Small intestine (tissue), 7 donors: ENCODE measurements at regions not wholly inside any gene's neighbourhood (a gene's known extent, or its start where the extent isn't known, plus 50 kb on each side); places are given as distances from the start of the nearest gene placed in this dataset.
"Not testable (repeated sequence)": the region's sequence is repeated elsewhere in the genome, so short reads cannot be mapped to it uniquely, and the experiment has no call there.

Experiments used
- DNase-seq, 2 donors: peaks; one replicate each; pipeline versions ENCODE4 v3.0.0 to v3.0.0-alpha.2; 2013
- FAIRE-seq: peaks from 2 replicates; lab custom pipeline; 2012; peaks lifted over from hg19 to GRCh38; lab: Jason Lieb, UNC
- H3K27ac ChIP-seq, 3 donors: one replicate each; pipeline ENCODE4 v1.5.1; 2013; ENCODE audit warnings: low read length in 2 of 3, mild to moderate bottlenecking in 2 of 3, control low read depth in 1 of 3, inconsistent platforms in 1 of 3, low read depth in 1 of 3, moderate library complexity in 1 of 3
- H3K27me3 ChIP-seq, 3 donors: one replicate each; pipeline ENCODE4 v1.6.1; 2013; ENCODE audit warnings: low read length in 3 of 3, inconsistent platforms in 1 of 3; ENCODE audit not compliant: control insufficient read depth in 3 of 3, insufficient read depth in 3 of 3
- H3K36me3 ChIP-seq, 3 donors: one replicate each; pipeline ENCODE4 v1.6.1; 2013; ENCODE audit warnings: low read length in 3 of 3, inconsistent platforms in 1 of 3, low read depth in 1 of 3, mild to moderate bottlenecking in 1 of 3, moderate library complexity in 1 of 3; ENCODE audit not compliant: control insufficient read depth in 3 of 3, insufficient read depth in 2 of 3
- H3K4me1 ChIP-seq, 3 donors: one replicate each; pipeline ENCODE4 v1.6.1; 2013; ENCODE audit warnings: low read length in 2 of 3, inconsistent platforms in 1 of 3, low read depth in 1 of 3, mild to moderate bottlenecking in 1 of 3, moderate library complexity in 1 of 3; ENCODE audit not compliant: control insufficient read depth in 3 of 3, insufficient read depth in 2 of 3
- H3K4me3 ChIP-seq, 3 donors: one replicate each; pipeline ENCODE4 v1.5.1; 2013; ENCODE audit warnings: low read length in 3 of 3, control low read depth in 1 of 3, inconsistent platforms in 1 of 3, low read depth in 1 of 3, mild to moderate bottlenecking in 1 of 3, moderate library complexity in 1 of 3
- H3K9me3 ChIP-seq, 2 donors: one replicate each; pipeline ENCODE4 v1.6.1; 2013; ENCODE audit warnings: low read depth in 1 of 2, low read length in 1 of 2; ENCODE audit not compliant: control insufficient read depth in 2 of 2, insufficient read depth in 1 of 2
- WGBS, 3 donors: extraction: QIAGEN DNeasy Blood & Tissue Kit; methylation state at CpG; one replicate each; pipeline ENCODE4 v1.1.7; 2013; 5-methylcytosine and 5-hydroxymethylcytosine counted together
- donor health status: healthy with polysubstance abuse.
- donor health status: control.
- donor health status: control.
- donor health status: Bipolar disorder and iron deficiency.
- donor health status: healthy.

DNA sequence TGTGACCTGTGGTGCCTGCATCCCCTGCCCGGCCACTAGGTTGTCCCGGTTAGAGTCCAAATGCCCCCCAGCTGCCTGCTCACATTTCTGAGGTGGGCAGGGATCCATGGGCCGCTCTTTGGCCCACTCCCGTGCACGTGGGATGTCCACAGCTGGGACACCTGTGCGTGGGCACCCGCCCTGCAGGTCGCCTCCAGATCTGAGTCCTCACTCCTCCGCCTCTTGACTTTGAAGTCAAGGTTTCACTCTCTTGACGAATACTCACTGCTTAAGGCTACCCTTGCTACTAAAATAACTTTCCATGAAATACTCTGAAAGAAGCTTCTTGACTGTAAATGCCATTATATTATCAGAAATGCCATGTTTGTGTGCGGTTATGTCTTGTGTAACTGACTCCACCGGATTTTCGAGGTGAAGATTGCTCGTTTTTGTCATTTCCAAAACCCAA lies 358.2 kb downstream of the BCL2L11 start:
- 69 to 76% (median 70%) methylated on average over 11 to 14 of the region's 14 CpGs for WGBS, 3 donors
- H3K27me3 ChIP-seq, H3K4me1 ChIP-seq, DNase-seq, FAIRE-seq, H3K36me3 ChIP-seq, H3K4me3 ChIP-seq, H3K9me3 ChIP-seq: not testable (repeated sequence)
- peak overlapping the region in 1 of 3 donors; percentile 44 for H3K27ac ChIP-seq

DNA sequence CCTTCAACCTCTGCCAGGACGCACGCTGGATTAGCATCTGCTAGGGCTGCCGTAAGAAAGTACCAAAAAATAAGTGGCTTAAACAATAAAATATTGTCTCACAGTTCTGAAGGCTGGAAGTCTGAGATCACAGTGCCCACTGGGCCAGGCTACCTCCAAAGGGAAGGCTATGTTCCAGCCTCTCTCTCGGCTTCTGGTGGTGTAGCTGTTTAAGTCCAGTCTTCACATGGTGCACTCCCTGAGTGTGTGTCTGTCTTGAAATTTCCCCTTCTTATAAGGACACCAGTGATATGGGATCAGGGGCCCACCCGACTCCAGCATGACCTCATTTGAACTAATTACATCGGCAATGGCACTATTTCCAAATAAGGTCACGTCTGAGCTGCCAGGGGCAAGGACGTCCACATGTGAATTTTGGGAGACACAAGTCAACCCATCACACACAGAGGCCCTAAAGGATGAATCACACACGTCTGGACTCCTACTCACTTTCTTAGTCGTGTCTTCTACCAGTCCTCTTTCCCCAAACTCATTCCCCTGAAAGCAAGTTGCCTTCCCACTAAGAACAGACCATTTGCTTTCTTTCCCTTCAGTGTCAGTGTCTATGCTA lies 359.4 kb downstream of the BCL2L11 start:
- peak overlapping the region in 1 of 3 donors; percentile 54 for H3K27ac ChIP-seq
- H3K4me1 ChIP-seq, DNase-seq, FAIRE-seq, H3K27me3 ChIP-seq, H3K4me3 ChIP-seq, H3K9me3 ChIP-seq, H3K36me3 ChIP-seq: not testable (repeated sequence)
- WGBS, 3 donors = 70 to 85% (median 75%) methylated on average over 8 to 10 of the region's 10 CpGs

DNA sequence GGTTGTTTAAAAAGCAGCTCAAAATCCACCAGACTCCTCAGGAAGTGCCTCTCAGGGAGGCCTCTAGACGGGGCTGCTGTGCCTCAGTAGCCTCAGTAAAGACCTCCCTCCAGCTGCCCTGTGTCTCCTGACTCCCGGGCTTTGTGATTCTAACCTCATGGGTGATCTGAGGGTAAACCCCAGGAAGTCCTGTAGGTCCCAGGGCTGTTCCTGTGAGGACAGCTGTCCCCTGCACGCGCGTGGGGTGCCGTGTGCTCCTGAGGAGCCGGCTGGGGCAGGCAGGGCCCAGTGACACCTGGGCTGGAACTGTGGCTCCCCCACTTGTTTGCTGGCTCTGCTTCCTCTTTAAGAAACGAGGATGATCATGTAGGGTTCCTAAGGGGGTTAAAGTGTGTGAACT lies 359.9 kb downstream of the BCL2L11 start:
- not testable (repeated sequence) for H3K36me3 ChIP-seq, H3K4me3 ChIP-seq, FAIRE-seq, H3K9me3 ChIP-seq, H3K4me1 ChIP-seq, DNase-seq, H3K27me3 ChIP-seq
- peak overlapping the region in 1 of 3 donors; percentile 37 for H3K27ac ChIP-seq
- 62 to 86% (median 69%) methylated on average over 7 to 8 of the region's 8 CpGs for WGBS, 3 donors

DNA sequence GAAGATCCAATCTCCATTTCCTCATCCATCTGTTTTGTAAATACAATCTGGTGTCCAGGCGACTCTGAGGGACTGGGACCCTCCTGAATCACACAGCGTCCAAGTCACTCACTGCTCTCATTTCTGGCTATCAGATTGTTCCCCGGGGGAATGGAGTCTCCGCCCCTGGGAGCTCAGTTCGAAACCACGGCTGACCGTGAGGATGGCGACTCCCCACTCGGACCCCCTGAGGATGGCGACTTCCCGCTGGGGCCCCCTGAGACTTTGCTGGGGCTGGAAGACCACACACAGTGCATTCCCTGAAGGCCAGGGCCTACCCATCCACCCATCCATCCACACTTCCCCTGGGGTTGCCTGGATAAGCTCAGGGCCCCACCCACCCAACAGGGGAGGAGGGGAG lies 360.5 kb downstream of the BCL2L11 start:
- peak overlapping the region in 1 of 3 donors; percentile 58 for H3K27ac ChIP-seq

DNA sequence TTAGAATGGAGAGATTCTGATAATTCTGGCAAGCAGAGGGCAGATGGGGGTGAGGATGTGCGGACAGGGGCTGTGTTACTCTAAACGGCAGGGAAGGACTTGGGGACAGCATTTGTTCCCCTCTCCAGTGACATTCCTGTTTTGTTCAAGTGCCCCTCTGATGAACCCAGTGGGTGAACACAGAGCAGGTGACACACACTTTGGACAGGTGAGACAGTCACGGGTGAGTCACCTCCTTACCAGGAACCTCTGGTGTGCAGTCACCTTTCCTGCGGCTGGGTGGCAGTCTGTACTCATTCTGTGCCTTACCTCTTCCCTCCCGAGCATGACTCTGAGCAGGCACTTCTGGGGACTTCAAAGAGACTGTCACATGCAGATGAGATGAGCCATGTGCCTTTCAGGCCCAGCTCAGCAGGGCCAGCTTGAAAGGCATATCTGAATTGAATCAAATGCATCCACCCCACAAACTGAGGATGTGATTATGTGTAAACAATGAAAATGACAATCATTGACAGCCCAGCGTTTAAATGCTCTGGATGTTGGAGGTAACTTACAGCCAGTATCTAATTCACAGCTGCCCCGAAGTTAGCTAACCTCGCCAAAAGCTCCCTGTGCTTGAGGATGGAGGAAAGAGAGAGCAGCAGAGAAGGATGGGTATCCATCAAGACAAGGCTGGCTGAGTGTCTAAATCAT lies 362.4 kb downstream of the BCL2L11 start:
- peak in 1 of 2 donors; percentile 28 for DNase-seq
- H3K9me3 ChIP-seq, H3K27ac ChIP-seq, H3K4me3 ChIP-seq, H3K4me1 ChIP-seq, H3K36me3 ChIP-seq, FAIRE-seq, H3K27me3 ChIP-seq: not testable (repeated sequence)
- 33 to 70% (median 53%) methylated on average over 5 of the region's 8 CpGs for WGBS, 3 donors

More for the DNA sequence above, 360.5 kb downstream of the BCL2L11 start:
- not testable (repeated sequence) for H3K27me3 ChIP-seq, H3K4me1 ChIP-seq, H3K9me3 ChIP-seq, FAIRE-seq, DNase-seq, H3K36me3 ChIP-seq, H3K4me3 ChIP-seq
- 69 to 87% (median 84%) methylated on average over 8 to 10 of the region's 11 CpGs for WGBS, 3 donors

DNA sequence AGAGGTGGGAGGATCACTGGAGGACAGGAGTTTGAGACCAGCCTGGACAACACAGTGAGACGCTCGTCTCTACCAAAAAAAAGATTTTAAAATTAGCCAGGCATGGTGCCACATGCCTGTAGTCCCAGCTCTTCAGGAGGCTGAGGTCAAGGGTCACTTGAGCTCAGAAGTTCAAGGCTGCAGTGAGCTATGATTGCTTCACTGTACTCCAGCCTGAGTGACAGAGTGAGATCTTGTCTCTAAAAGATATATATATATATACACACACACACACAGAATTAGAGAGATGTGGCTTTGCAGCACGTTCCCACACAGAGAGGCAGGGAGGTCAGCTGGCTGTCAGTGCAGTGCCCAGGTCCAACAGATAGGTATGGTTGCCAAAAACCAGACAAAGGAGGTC lies 363.4 kb downstream of the BCL2L11 start:
- not testable (repeated sequence) for H3K4me3 ChIP-seq, H3K36me3 ChIP-seq, FAIRE-seq, H3K4me1 ChIP-seq, H3K27ac ChIP-seq, DNase-seq, H3K27me3 ChIP-seq, H3K9me3 ChIP-seq
- 45 to 60% (median 50%) methylated on average over 1 of the region's 3 CpGs for WGBS, 3 donors

DNA sequence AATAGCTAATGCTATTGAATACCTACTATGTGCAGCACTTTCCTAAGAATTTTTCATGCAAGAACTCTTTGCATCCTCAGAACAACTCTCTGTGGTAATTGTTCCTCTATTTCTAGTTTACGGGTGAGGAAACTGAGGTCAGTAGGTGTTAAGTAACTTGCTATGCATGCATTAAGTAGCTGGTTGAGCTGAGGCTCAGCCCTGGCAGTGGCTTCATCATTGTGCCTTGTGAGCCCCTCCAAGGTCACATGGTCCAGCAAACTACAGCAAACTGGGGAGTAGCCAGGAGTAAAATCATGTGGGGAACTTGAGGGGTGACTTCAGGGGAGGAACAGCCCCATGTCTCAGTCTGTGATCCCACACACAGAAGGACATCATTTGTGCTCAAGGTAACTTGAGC lies 365.2 kb downstream of the BCL2L11 start:
- not testable (repeated sequence) for H3K27ac ChIP-seq, H3K4me1 ChIP-seq, FAIRE-seq, H3K27me3 ChIP-seq, H3K9me3 ChIP-seq, DNase-seq, H3K36me3 ChIP-seq, H3K4me3 ChIP-seq
- 69 to 89% methylated on average over 1 of the region's 1 CpG; no CpG with 5 or more reads in 1 of the 3 donors for WGBS, 3 donors

DNA sequence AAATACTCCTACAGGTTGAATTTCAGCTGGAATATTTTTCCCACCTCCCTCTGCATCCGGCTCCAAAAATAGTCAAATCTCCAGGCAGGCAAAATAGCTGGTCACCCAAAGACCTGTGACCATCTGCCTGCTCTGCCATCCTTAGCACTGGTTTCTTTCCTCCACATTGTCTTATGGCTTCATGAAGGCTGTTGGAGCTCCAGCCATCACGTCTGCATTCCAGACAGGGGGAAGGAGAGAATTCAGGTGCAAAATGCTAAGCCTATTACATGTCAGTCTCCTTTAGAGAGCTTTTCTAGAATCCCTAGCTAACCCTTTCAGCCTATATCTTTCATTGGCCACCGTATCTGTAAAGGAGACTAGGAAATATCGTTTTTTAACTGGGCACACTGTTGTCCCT lies 367.7 kb downstream of the BCL2L11 start:
- not testable (repeated sequence) for H3K4me1 ChIP-seq, H3K9me3 ChIP-seq, FAIRE-seq, H3K36me3 ChIP-seq, DNase-seq, H3K4me3 ChIP-seq, H3K27ac ChIP-seq, H3K27me3 ChIP-seq
- WGBS, 3 donors = 89 to 96% (median 92%) methylated on average over 4 of the region's 4 CpGs
